Neutrophil (primary cell): ENCODE measurements at regions not wholly inside any gene's neighbourhood (a gene's known extent, or its start where the extent isn't known, plus 50 kb on each side); places are given as distances from the start of the nearest gene placed in this dataset.
"Not testable (repeated sequence)": the region's sequence is repeated elsewhere in the genome, so short reads cannot be mapped to it uniquely, and the experiment has no call there.

Experiments
- H3K27ac ChIP-seq: fragments of 200-600 bp; sonication (generic); 2 replicates; pipeline ENCODE4 v1.5.1; 2016; ENCODE audit warnings: mild to moderate bottlenecking, moderate library complexity
- H3K27me3 ChIP-seq: fragments of 200-600 bp; sonication (generic); 2 replicates; pipeline ENCODE4 v1.6.0; 2016; ENCODE audit warnings: mild to moderate bottlenecking
- H3K36me3 ChIP-seq: fragments of 200-600 bp; sonication (generic); 2 replicates; pipeline ENCODE4 v1.5.1; 2017
- H3K4me1 ChIP-seq, 2 experiments: fragments of 200-600 bp in 1 of 2; sonication (generic) in 1 of 2; 1 replicate in 1 of 2; 2 replicates in 1 of 2; pipeline versions ENCODE4 v1.5.1 to v1.6.1; 2013 to 2016; ENCODE audit warnings: low read depth in 1 of 2, low read length in 1 of 2, mild to moderate bottlenecking in 1 of 2, moderate library complexity in 1 of 2; ENCODE audit not compliant: control insufficient read depth in 1 of 2, insufficient read depth in 1 of 2
- H3K4me3 ChIP-seq, 2 experiments: fragments of 200-600 bp in 1 of 2; sonication (generic) in 1 of 2; 1 replicate in 1 of 2; 2 replicates in 1 of 2; pipeline ENCODE4 v1.5.1; 2013 to 2016; ENCODE audit warnings: low read depth in 1 of 2, low read length in 1 of 2, mild to moderate bottlenecking in 1 of 2, moderate library complexity in 1 of 2
- H3K9me3 ChIP-seq: fragments of 200-600 bp; sonication (generic); 2 replicates; pipeline ENCODE4 v1.5.1; 2016
- CTCF ChIP-seq: fragments of 200-600 bp; sonication (generic); IDR thresholded peaks from 2 replicates; pipeline ENCODE4 v1.5.1; 2016; ENCODE audit warnings: antibody characterized with exemption

GRCh38 chr22:47351836-47352579 lies 589.6 kb downstream of the TBC1D22A start:
- H3K9me3 ChIP-seq = no peaks in the 10 kb centered on the region
- H3K27me3 ChIP-seq = no peaks in the 10 kb centered on the region
- H3K36me3 ChIP-seq = no peaks in the 10 kb centered on the region
- TF ChIP-seq CTCF = no peak
- no peak overlapping the region for H3K4me3 ChIP-seq
- no peaks in the 10 kb centered on the region for H3K4me1 ChIP-seq
- no peak overlapping the region for H3K27ac ChIP-seq

- not testable (repeated sequence) for H3K4me1 ChIP-seq, H3K9me3 ChIP-seq, H3K27me3 ChIP-seq, H3K4me3 ChIP-seq, H3K27ac ChIP-seq, H3K36me3 ChIP-seq
Measured at GRCh38 chr22:47346287-47346686, 583.8 kb downstream of the TBC1D22A start.

- Histone ChIP-seq H3K36me3 (no peaks in the 10 kb centered on the region), H3K4me3 (no peak overlapping the region), H3K27me3 (no peaks in the 10 kb centered on the region), H3K4me1 (no peaks in the 10 kb centered on the region), H3K9me3 (no peaks in the 10 kb centered on the region), H3K27ac (no peak overlapping the region)
- TF ChIP-seq CTCF = no peak
Measured at GRCh38 chr22:47345025-47345424, 582.6 kb downstream of the TBC1D22A start.

- no peaks in the 10 kb centered on the region for H3K4me1 ChIP-seq
- no peaks in the 10 kb centered on the region for H3K36me3 ChIP-seq
- H3K27ac ChIP-seq = no peak overlapping the region
- H3K4me3 ChIP-seq = no peak overlapping the region
- H3K27me3 ChIP-seq = no peaks in the 10 kb centered on the region
- no peaks in the 10 kb centered on the region for H3K9me3 ChIP-seq
- no peak for TF ChIP-seq CTCF
Measured at GRCh38 chr22:47344414-47344813, 582.0 kb downstream of the TBC1D22A start.

- H3K27me3 ChIP-seq = no peaks in the 10 kb centered on the region
Measured at GRCh38 chr22:47343611-47344010, 581.2 kb downstream of the TBC1D22A start.

More at GRCh38 chr22:47343611-47344010, 581.2 kb downstream of the TBC1D22A start:
- Histone ChIP-seq H3K9me3 (no peaks in the 10 kb centered on the region), H3K4me1 (no peaks in the 10 kb centered on the region), H3K36me3 (no peaks in the 10 kb centered on the region), H3K4me3 (no peak overlapping the region), H3K27ac (no peak overlapping the region)
- no peak for TF ChIP-seq CTCF
